ENCODE measurements at regions not wholly inside any gene's neighbourhood (a gene's known extent, or its start where the extent isn't known, plus 50 kb on each side); places are given as distances from the start of the nearest gene placed in this dataset.

- Histone ChIP-seq H4K20me1 (ENCODE audit: insufficient read depth) (no peaks in the 10 kb centered on the region), H3K9ac (ENCODE audit: low read length) (no peak overlapping the region), H3F3A (ENCODE audit: insufficient read depth, low read length, poor library complexity, severe bottlenecking) (no peaks in the 10 kb centered on the region), H3K36me3 (ENCODE audit: insufficient read depth, low read length) (no peaks in the 10 kb centered on the region), H3K9me3 (ENCODE audit: low read length) (no peaks in the 10 kb centered on the region), H3K79me2 (replicated peaks; ENCODE audit: insufficient read depth, low read length) (no peaks in the 10 kb centered on the region), H2AFZ (ENCODE audit: low read depth, low read length) (no peak overlapping the region), H3K4me3 (ENCODE audit: low read length) (no peak overlapping the region), H3K9me2 (ENCODE audit: insufficient read depth, low read length) (no peaks in the 10 kb centered on the region), H3K27me3 (ENCODE audit: insufficient read depth, low read depth, low read length) (no peaks in the 10 kb centered on the region), H3K4me2 (ENCODE audit: low read length) (no peak overlapping the region), H3K27ac (ENCODE audit: low read length) (peak overlapping the region; percentile 97)
- TF ChIP-seq POLR2AphosphoS5 (IDR thresholded peaks at IDR 0.05) (no peak), RAD21 (conservative IDR thresholded peaks at IDR 0.05) (no peak), EP300 (conservative IDR thresholded peaks at IDR 0.05; ENCODE audit: poor library complexity, severe bottlenecking) (no peak), SMC3 (conservative IDR thresholded peaks at IDR 0.05; ENCODE audit: poor library complexity) (no peak), EZH2 (IDR thresholded peaks at IDR 0.05; ENCODE audit: borderline replicate concordance, insufficient read depth, low read length, poor library complexity, severe bottlenecking) (no peak), MXI1 (conservative IDR thresholded peaks at IDR 0.05; ENCODE audit: poor library complexity, severe bottlenecking) (no peak), REST (IDR thresholded peaks at IDR 0.05; ENCODE audit: borderline replicate concordance) (no peak), CTCF (IDR thresholded peaks at IDR 0.05; ENCODE audit: poor library complexity, severe bottlenecking) (no peak), TAF1 (IDR thresholded peaks at IDR 0.05; ENCODE audit: low read depth) (no peak)
These were observed 285.0 kb upstream of the GRIP1 start for GRCh38 chr12:66963901-66964300.

GRCh38 chr12:66964629-66965028, 285.8 kb upstream of the GRIP1 start:
- Histone ChIP-seq H3K27me3 (ENCODE audit: insufficient read depth, low read depth, low read length) (no peaks in the 10 kb centered on the region), H2AFZ (ENCODE audit: low read depth, low read length) (no peak overlapping the region), H3K4me3 (ENCODE audit: low read length) (no peak overlapping the region), H3K9me3 (ENCODE audit: low read length) (no peaks in the 10 kb centered on the region), H4K20me1 (ENCODE audit: insufficient read depth) (no peaks in the 10 kb centered on the region), H3K4me2 (ENCODE audit: low read length) (peak overlapping the region; percentile 37), H3K9ac (ENCODE audit: low read length) (peak overlapping the region; percentile 52), H3F3A (ENCODE audit: insufficient read depth, low read length, poor library complexity, severe bottlenecking) (no peaks in the 10 kb centered on the region), H3K36me3 (ENCODE audit: insufficient read depth, low read length) (no peaks in the 10 kb centered on the region), H3K79me2 (replicated peaks; ENCODE audit: insufficient read depth, low read length) (no peaks in the 10 kb centered on the region), H3K9me2 (ENCODE audit: insufficient read depth, low read length) (no peaks in the 10 kb centered on the region), H3K27ac (ENCODE audit: low read length) (peak overlapping the region; percentile 97)
- no peak for TF ChIP-seq TAF1 (IDR thresholded peaks at IDR 0.05; ENCODE audit: low read depth)
- no peak for TF ChIP-seq MXI1 (conservative IDR thresholded peaks at IDR 0.05; ENCODE audit: poor library complexity, severe bottlenecking)
- no peak for TF ChIP-seq REST (IDR thresholded peaks at IDR 0.05; ENCODE audit: borderline replicate concordance)
- no peak for TF ChIP-seq EZH2 (IDR thresholded peaks at IDR 0.05; ENCODE audit: borderline replicate concordance, insufficient read depth, low read length, poor library complexity, severe bottlenecking)
- TF ChIP-seq SMC3 (conservative IDR thresholded peaks at IDR 0.05; ENCODE audit: poor library complexity): no peak
- TF ChIP-seq RAD21 (conservative IDR thresholded peaks at IDR 0.05): no peak
- TF ChIP-seq CTCF (IDR thresholded peaks at IDR 0.05; ENCODE audit: poor library complexity, severe bottlenecking): no peak
- TF ChIP-seq POLR2AphosphoS5 (IDR thresholded peaks at IDR 0.05): no peak
- no peak for TF ChIP-seq EP300 (conservative IDR thresholded peaks at IDR 0.05; ENCODE audit: poor library complexity, severe bottlenecking)
